IMR-90 (cell line): ENCODE measurements at regions not wholly inside any gene's neighbourhood (a gene's known extent, or its start where the extent isn't known, plus 50 kb on each side); places are given as distances from the start of the nearest gene placed in this dataset.

Source experiments
- ATAC-seq: fragments of 200-7000 bp; cut with Tn5 transposase; 2 replicates; pipeline ENCODE4 v1.9.1; 2020; ENCODE audit warnings: low read depth, mild to moderate bottlenecking, moderate library complexity
- BruUV-seq: library from RNA; stranded (reverse); fragments of 400-500 nt; replicated peaks from 2 replicates; lab custom pipeline; 2021; lab: Mats Ljungman, UMichigan
- CTCF ChIA-PET: fragments of 300-600 bp; formaldehyde crosslinking; extraction: SDS; loops from one replicate; lab custom pipeline; 2021; ENCODE audit warnings: antibody characterized with exemption; lab: Yijun Ruan, JAX
- POLR2A ChIA-PET: fragments of 300-600 bp; sonication (Branson Sonifier 250); formaldehyde crosslinking; loops from one replicate; lab custom pipeline; 2022; ENCODE audit warnings: antibody characterized with exemption; ENCODE audit not compliant: unreplicated experiment; lab: Charles Lee
- DNase-seq: peaks from one replicate; pipeline ENCODE4 v3.0.0; 2013
- H2AFZ ChIP-seq: replicated peaks from 2 replicates; pipeline ENCODE3; 2013; ENCODE audit warnings: low read length, mild to moderate bottlenecking; ENCODE audit not compliant: poor library complexity
- H2AK5ac ChIP-seq: 2 replicates; pipeline ENCODE4 v1.6.1; 2013; ENCODE audit warnings: low read depth, low read length, inconsistent platforms
- H2AK9ac ChIP-seq: replicated peaks from 2 replicates; pipeline ENCODE3; 2013; ENCODE audit warnings: mild to moderate bottlenecking, low read depth, low read length, moderate library complexity; ENCODE audit not compliant: poor library complexity
- H2BK120ac ChIP-seq: 2 replicates; pipeline ENCODE4 v1.6.1; 2013; ENCODE audit warnings: low read depth, low read length, inconsistent platforms
- H2BK15ac ChIP-seq: 3 replicates; pipeline ENCODE4 v1.6.1; 2013; ENCODE audit warnings: low read depth, low read length, inconsistent platforms
- H2BK20ac ChIP-seq: 2 replicates; pipeline ENCODE4 v1.6.1; 2013; ENCODE audit warnings: low read depth, mild to moderate bottlenecking, inconsistent platforms, low read length, moderate library complexity
- H2BK5ac ChIP-seq: 2 replicates; pipeline ENCODE4 v1.6.1; 2013; ENCODE audit warnings: mild to moderate bottlenecking, low read depth, low read length, inconsistent platforms; ENCODE audit not compliant: poor library complexity, severe bottlenecking
- H3K14ac ChIP-seq: replicated peaks from 2 replicates; pipeline ENCODE4 v1.6.1; 2013; ENCODE audit warnings: low read depth, low read length, inconsistent platforms
- H3K18ac ChIP-seq: 2 replicates; pipeline ENCODE4 v1.6.1; 2013; ENCODE audit warnings: low read depth, low read length, control low read depth
- H3K23ac ChIP-seq: 2 replicates; pipeline ENCODE4 v1.6.1; 2013; ENCODE audit warnings: low read depth, low read length, inconsistent platforms
- H3K27ac ChIP-seq: 2 replicates; pipeline ENCODE4 v1.5.1; 2013; ENCODE audit warnings: mild to moderate bottlenecking, control low read depth, low read length; ENCODE audit not compliant: insufficient read depth
- H3K27me3 ChIP-seq: 2 replicates; pipeline ENCODE4 v1.6.1; 2013; ENCODE audit warnings: low read length; ENCODE audit not compliant: control insufficient read depth, insufficient read depth
- H3K36me3 ChIP-seq: 2 replicates; pipeline ENCODE4 v1.6.1; 2013; ENCODE audit warnings: low read length, mixed read lengths; ENCODE audit not compliant: control insufficient read depth, insufficient read depth
- H3K4ac ChIP-seq: 2 replicates; pipeline ENCODE4 v1.6.1; 2013; ENCODE audit warnings: low read depth, low read length, inconsistent platforms
- H3K4me1 ChIP-seq: 2 replicates; pipeline ENCODE4 v1.6.1; 2013; ENCODE audit warnings: low read length, mixed read lengths; ENCODE audit not compliant: control insufficient read depth, insufficient read depth
- H3K4me2 ChIP-seq: 2 replicates; pipeline ENCODE4 v1.6.1; 2013; ENCODE audit warnings: low read depth, mild to moderate bottlenecking, control low read depth, low read length, moderate library complexity
- H3K4me3 ChIP-seq: 2 replicates; pipeline ENCODE4 v1.5.1; 2013; ENCODE audit warnings: low read depth, mild to moderate bottlenecking, control low read depth, low read length, moderate library complexity; ENCODE audit not compliant: insufficient read depth
- H3K56ac ChIP-seq: 2 replicates; pipeline ENCODE4 v1.6.1; 2013; ENCODE audit warnings: low read length, inconsistent platforms; ENCODE audit not compliant: insufficient read depth; ENCODE audit errors: extremely low read depth
- H3K79me1 ChIP-seq, 2 experiments: 2 replicates each; pipeline ENCODE4 v1.6.1; 2013; ENCODE audit warnings: low read length in 2 of 2, inconsistent platforms in 1 of 2, low read depth in 1 of 2
- H3K9ac ChIP-seq: 2 replicates; pipeline ENCODE4 v1.6.1; 2013; ENCODE audit warnings: low read depth, low read length, control low read depth
- H3K9me1 ChIP-seq: 2 replicates; pipeline ENCODE4 v1.6.1; 2013; ENCODE audit warnings: low read length, inconsistent platforms; ENCODE audit not compliant: insufficient read depth
- H3K9me3 ChIP-seq: 2 replicates; pipeline ENCODE4 v1.6.1; 2013; ENCODE audit warnings: low read length; ENCODE audit not compliant: control insufficient read depth, insufficient read depth
- H4K20me1 ChIP-seq: 2 replicates; pipeline ENCODE4 v1.6.1; 2013; ENCODE audit warnings: low read length, inconsistent platforms; ENCODE audit not compliant: insufficient read depth
- H4K5ac ChIP-seq: 2 replicates; pipeline ENCODE4 v1.6.1; 2013; ENCODE audit warnings: mild to moderate bottlenecking, low read depth, low read length, control low read depth
- H4K8ac ChIP-seq, 2 experiments: 2 replicates each; pipeline ENCODE4 v1.6.1; 2013; ENCODE audit warnings: low read depth in 2 of 2, low read length in 2 of 2, control low read depth in 1 of 2, inconsistent platforms in 1 of 2
- H4K91ac ChIP-seq: 2 replicates; pipeline ENCODE4 v1.6.1; 2013; ENCODE audit warnings: low read depth, low read length, inconsistent platforms; ENCODE audit not compliant: insufficient read depth
- BHLHE40 ChIP-seq: fragments of 150-350 bp; IDR thresholded peaks from 2 replicates; pipeline ENCODE4 v1.6.1; 2016; ENCODE audit warnings: mild to moderate bottlenecking, low read depth, low read length
- CEBPB ChIP-seq: IDR thresholded peaks from 2 replicates; pipeline ENCODE4 v1.6.1; 2012; ENCODE audit warnings: low read depth, low read length, improper control_type of control experiment
- CHD1 ChIP-seq: IDR thresholded peaks from 2 replicates; pipeline ENCODE4 v1.6.1; 2012; ENCODE audit warnings: low read depth, low read length, improper control_type of control experiment
- MAZ ChIP-seq: IDR thresholded peaks from 2 replicates; pipeline ENCODE4 v1.6.1; 2012; ENCODE audit warnings: low read depth, mild to moderate bottlenecking, low read length, improper control_type of control experiment, moderate library complexity, borderline replicate concordance
- MXI1 ChIP-seq: IDR thresholded peaks from 2 replicates; pipeline ENCODE4 v1.6.1; 2012; ENCODE audit warnings: low read depth, mild to moderate bottlenecking, low read length, moderate library complexity, borderline replicate concordance
- NFE2L2 ChIP-seq: fragments of 150-350 bp; IDR thresholded peaks from 2 replicates; pipeline ENCODE4 v1.6.1; 2016; ENCODE audit warnings: low read depth, mild to moderate bottlenecking, low read length
- POLR2A ChIP-seq: IDR thresholded peaks from 2 replicates; pipeline ENCODE4 v1.6.1; 2012; ENCODE audit warnings: mild to moderate bottlenecking, low read depth, low read length
- RCOR1 ChIP-seq: IDR thresholded peaks from 2 replicates; pipeline ENCODE4 v1.6.1; 2012; ENCODE audit warnings: mild to moderate bottlenecking, low read length, improper control_type of control experiment; ENCODE audit not compliant: insufficient replicate concordance
- SMC3 ChIP-seq: fragments of 150-350 bp; IDR thresholded peaks from 2 replicates; pipeline ENCODE4 v1.6.1; 2016; ENCODE audit warnings: low read depth, mild to moderate bottlenecking, antibody characterized with exemption, low read length, moderate library complexity
- WGBS, 2 experiments: methylation state at CpG; one replicate each; pipeline versions ENCODE4 v1.1.5 to v1.1.7; 2013; ENCODE audit warnings: missing lambda C conversion rate in 2 of 2; ENCODE audit not compliant: insufficient read length in 1 of 2; ENCODE audit errors: extremely low coverage in 2 of 2; 5-methylcytosine and 5-hydroxymethylcytosine counted together
- dilution Hi-C: fragments of 300-500 bp; cut with HindIII; formaldehyde crosslinking; loops from one replicate; pipeline ENCODE4 v1.14.3; 2018; ENCODE audit warnings: low sequenced_read_pairs; ENCODE audit not compliant: unreplicated experiment
- in situ Hi-C: fragments of 300-500 bp; cut with MboI; formaldehyde crosslinking; loops from 3 replicates; pipeline ENCODE4 v1.14.3; 2019; ENCODE audit warnings: low sequenced_read_pairs, inconsistent platforms, mixed read lengths
- intact Hi-C: fragments of 100-400 bp; cut with micrococcal nuclease; formaldehyde crosslinking; loops from 2 replicates; pipeline ENCODE4 v1.10.0; 2022
- TF ChIP-seq, protein P1 (sequence below): conservative IDR thresholded peaks from 2 replicates; pipeline ENCODE4 v1.5.1; 2012; ENCODE audit warnings: mild to moderate bottlenecking, low read depth, low read length, improper control_type of control experiment
- TF ChIP-seq, protein P2 (sequence below): fragments of 150-350 bp; IDR thresholded peaks from 2 replicates; pipeline ENCODE4 v1.6.1; 2017; ENCODE audit warnings: mild to moderate bottlenecking, antibody characterized with exemption, low read length, low read depth

- no TSS peak for BruUV-seq
- H3K9me3 ChIP-seq = 0 out of 2 replicates have a peak, but pooled peaks cover 1% of the 10 kb centered on the region
- H2BK15ac ChIP-seq = no peak overlapping the region
- H4K91ac ChIP-seq = no peak overlapping the region
- H3K4me3 ChIP-seq = no peak overlapping the region
- H3K14ac ChIP-seq = no peak overlapping the region
- no peak overlapping the region for H4K8ac ChIP-seq
- intact Hi-C loops = no loop called here
- no peak overlapping the region for H3K27ac ChIP-seq
- WGBS, 2 experiments = 67% methylated on average over 1 of the region's 3 CpGs; no CpG with 5 or more reads in 1 of the 2 experiments
- no peaks in the 10 kb centered on the region for H3K4me1 ChIP-seq
- POLR2A ChIA-PET = interaction anchor here (0.6 kb wide), 1 partner anchor 126 kb away, joined by 5 read pairs; no protein-coding TSS in a partner anchor
- no peak overlapping the region for H2AK9ac ChIP-seq
- no peaks in the 10 kb centered on the region for H3K36me3 ChIP-seq
- H2BK20ac ChIP-seq = no peak overlapping the region
- TF ChIP-seq, protein P1, sequence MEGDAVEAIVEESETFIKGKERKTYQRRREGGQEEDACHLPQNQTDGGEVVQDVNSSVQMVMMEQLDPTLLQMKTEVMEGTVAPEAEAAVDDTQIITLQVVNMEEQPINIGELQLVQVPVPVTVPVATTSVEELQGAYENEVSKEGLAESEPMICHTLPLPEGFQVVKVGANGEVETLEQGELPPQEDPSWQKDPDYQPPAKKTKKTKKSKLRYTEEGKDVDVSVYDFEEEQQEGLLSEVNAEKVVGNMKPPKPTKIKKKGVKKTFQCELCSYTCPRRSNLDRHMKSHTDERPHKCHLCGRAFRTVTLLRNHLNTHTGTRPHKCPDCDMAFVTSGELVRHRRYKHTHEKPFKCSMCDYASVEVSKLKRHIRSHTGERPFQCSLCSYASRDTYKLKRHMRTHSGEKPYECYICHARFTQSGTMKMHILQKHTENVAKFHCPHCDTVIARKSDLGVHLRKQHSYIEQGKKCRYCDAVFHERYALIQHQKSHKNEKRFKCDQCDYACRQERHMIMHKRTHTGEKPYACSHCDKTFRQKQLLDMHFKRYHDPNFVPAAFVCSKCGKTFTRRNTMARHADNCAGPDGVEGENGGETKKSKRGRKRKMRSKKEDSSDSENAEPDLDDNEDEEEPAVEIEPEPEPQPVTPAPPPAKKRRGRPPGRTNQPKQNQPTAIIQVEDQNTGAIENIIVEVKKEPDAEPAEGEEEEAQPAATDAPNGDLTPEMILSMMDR = no peak
- TF ChIP-seq SMC3 (no peak), MAZ (no peak), NFE2L2 (no peak), BHLHE40 (no peak), RCOR1 (no peak), CHD1 (no peak), POLR2A (no peak), CEBPB (no peak), MXI1 (no peak)
- TF ChIP-seq, protein P2, sequence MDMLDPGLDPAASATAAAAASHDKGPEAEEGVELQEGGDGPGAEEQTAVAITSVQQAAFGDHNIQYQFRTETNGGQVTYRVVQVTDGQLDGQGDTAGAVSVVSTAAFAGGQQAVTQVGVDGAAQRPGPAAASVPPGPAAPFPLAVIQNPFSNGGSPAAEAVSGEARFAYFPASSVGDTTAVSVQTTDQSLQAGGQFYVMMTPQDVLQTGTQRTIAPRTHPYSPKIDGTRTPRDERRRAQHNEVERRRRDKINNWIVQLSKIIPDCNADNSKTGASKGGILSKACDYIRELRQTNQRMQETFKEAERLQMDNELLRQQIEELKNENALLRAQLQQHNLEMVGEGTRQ = no peak
- no peak overlapping the region for H3K4me2 ChIP-seq
- no peak overlapping the region for H2BK120ac ChIP-seq
- no peak overlapping the region for H3K18ac ChIP-seq
- no peak overlapping the region for H2AFZ ChIP-seq
- no peak overlapping the region for H2BK5ac ChIP-seq
- H3K23ac ChIP-seq = no peak overlapping the region
- peaks cover 25% of the 10 kb centered on the region for H3K27me3 ChIP-seq
- CTCF ChIA-PET = no interaction called here
- H2AK5ac ChIP-seq = no peak overlapping the region
- no peak overlapping the region for H3K9ac ChIP-seq
- DNase-seq (no peak), ATAC-seq (no peak)
- dilution Hi-C loops = no loop called here
- in situ Hi-C loops = no loop called here
- no peaks in the 10 kb centered on the region for H3K79me1 ChIP-seq
- no peak overlapping the region for H4K5ac ChIP-seq
- no peaks in the 10 kb centered on the region for H4K20me1 ChIP-seq
- H3K56ac ChIP-seq = no peak overlapping the region
- H3K4ac ChIP-seq = no peak overlapping the region
- no peaks in the 10 kb centered on the region for H3K9me1 ChIP-seq
Observed at GRCh38 chr13:29689548-29689947, 94.1 kb upstream of the SLC7A1 start.
